T-helper 2 cell treated with Interferon-gamma antibody and Interleukin-4, amounts not matched to agents 5 μg/mL and 100 μg/mL, for 36 hours (primary cell): ENCODE measurements at regions not wholly inside any gene's neighbourhood (a gene's known extent, or its start where the extent isn't known, plus 50 kb on each side); places are given as distances from the start of the nearest gene placed in this dataset.

ENCODE experiments used
- DNase-seq: peaks from one replicate; pipeline ENCODE4 v3.0.0; 2021; ENCODE audit warnings: low spot score
- H3K27ac Mint-ChIP-seq: one replicate; pipeline ENCODE4 v1.8.0; 2021; ENCODE audit warnings: mild to moderate bottlenecking, mixed read lengths
- H3K27me3 Mint-ChIP-seq: one replicate; pipeline ENCODE4 v1.8.0; 2021; ENCODE audit warnings: low read depth, mixed read lengths
- H3K36me3 Mint-ChIP-seq: one replicate; pipeline ENCODE4 v1.8.0; 2021; ENCODE audit warnings: low read depth, mixed read lengths
- H3K4me1 Mint-ChIP-seq: one replicate; pipeline ENCODE4 v1.8.0; 2021; ENCODE audit warnings: low read depth, mixed read lengths
- H3K4me3 Mint-ChIP-seq: one replicate; pipeline ENCODE4 v1.8.0; 2022; ENCODE audit warnings: mild to moderate bottlenecking, moderate library complexity, mixed read lengths
- H3K9me3 Mint-ChIP-seq: one replicate; pipeline ENCODE4 v1.8.0; 2021; ENCODE audit warnings: mixed read lengths

DNA sequence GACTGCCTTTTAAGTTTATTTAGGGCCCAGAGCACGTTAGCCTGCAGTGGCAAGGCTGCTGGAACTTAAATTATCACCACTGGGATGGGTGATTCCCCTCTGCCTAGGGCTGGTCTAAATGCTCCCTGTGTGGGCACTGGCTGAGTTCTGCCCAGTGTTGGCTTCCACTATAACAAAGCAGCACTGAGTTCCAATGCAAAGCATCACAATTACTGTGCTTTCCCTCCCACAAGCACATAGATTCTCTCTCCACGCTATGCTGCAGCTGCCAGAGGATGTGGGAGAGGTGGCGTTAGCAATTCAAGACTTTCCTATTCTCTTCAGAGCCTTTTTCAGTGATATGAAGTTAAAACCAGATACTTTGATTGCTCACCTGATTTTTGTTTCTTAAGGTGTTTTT, 328.9 kb upstream of the DDX18 start:
- Mint-ChIP-seq H3K27me3 (no peaks in the 10 kb centered on the region), H3K27ac (no peak overlapping the region)

DNA sequence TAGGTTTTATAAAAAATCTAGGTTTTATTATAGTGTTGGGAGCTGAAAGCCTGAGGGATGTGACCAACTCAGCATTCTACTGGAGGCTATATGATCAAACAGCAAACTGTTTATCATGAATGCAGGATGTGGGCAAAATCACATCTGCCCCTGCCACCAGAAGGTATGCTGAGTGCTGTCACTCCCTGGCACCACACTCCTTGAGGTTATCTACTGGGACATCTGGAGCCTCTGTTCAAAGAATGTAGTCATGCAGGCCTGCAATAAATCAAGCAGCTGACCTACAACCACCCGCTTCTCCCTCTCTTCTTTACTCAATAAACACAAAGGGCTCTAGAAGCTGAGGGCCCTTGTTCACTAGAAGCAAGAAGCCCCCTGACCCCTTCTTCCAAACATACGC, 328.4 kb upstream of the DDX18 start:
- no peak for DNase-seq
- no peaks in the 10 kb centered on the region for H3K27me3 Mint-ChIP-seq
- no peaks in the 10 kb centered on the region for H3K4me1 Mint-ChIP-seq
- H3K4me3 Mint-ChIP-seq = no peak overlapping the region
- H3K27ac Mint-ChIP-seq = no peak overlapping the region
- H3K9me3 Mint-ChIP-seq = peaks cover 13% of the 10 kb centered on the region
- H3K36me3 Mint-ChIP-seq = no peaks in the 10 kb centered on the region

More for the DNA sequence above, 328.9 kb upstream of the DDX18 start:
- no peak overlapping the region for H3K4me3 Mint-ChIP-seq
- H3K36me3 Mint-ChIP-seq = no peaks in the 10 kb centered on the region
- DNase-seq = no peak
- H3K9me3 Mint-ChIP-seq = peaks cover 13% of the 10 kb centered on the region
- H3K4me1 Mint-ChIP-seq = no peaks in the 10 kb centered on the region

DNA sequence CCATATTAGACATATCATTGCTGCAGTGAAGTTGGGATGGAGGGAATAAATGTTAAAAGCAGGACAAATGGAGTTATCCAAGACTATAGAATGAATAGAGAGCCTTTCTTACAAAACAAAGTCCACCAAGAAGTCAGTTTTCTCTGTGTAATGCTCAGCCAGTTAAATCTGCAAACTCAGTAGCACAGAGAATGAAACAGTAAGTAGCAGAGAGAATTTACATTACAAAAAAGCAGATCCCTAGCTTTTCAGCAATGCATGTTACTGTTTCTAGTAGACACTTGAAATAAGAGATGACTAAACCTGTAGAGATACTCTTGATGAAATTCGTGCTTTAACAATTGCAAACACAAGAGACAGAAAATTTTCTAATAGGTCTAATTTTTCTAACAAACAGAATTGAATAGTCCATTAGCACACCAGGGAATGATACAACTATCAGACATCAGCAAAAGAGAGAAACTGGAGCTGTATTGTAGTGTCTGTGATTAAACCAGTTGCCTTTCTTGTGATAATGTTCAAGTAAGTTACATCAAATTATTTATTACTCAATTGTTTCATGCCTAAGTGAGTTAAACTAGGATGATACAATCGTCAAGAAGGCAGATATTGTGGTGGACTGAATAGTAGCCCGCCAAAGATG, 322.2 kb upstream of the DDX18 start:
- Mint-ChIP-seq H3K36me3 (no peaks in the 10 kb centered on the region), H3K27ac (no peak overlapping the region), H3K4me1 (no peaks in the 10 kb centered on the region), H3K27me3 (no peaks in the 10 kb centered on the region), H3K9me3 (peaks cover 6% of the 10 kb centered on the region), H3K4me3 (no peak overlapping the region)
- no peak for DNase-seq

DNA sequence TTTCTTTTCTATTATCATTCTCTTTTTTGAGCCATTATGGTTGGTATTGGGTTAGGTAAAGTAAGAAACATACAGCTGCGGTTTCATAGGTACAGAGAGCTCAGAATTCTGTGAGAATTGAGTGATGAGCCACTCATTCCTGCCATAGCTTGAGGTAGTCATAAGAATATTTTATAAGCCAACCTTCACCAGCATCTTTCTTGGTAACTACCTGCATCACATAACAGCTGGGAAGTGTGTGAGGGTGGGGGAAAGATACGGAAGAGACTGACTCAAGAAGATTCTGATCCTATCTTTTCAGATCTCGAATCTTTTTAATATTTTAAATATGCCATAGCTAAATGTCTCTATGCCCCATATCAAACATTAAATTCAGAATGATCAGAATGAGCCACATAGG, 313.8 kb upstream of the DDX18 start:
- Mint-ChIP-seq H3K4me1 (no peaks in the 10 kb centered on the region), H3K36me3 (no peaks in the 10 kb centered on the region), H3K27me3 (no peaks in the 10 kb centered on the region), H3K9me3 (peaks cover 4% of the 10 kb centered on the region), H3K4me3 (no peak overlapping the region), H3K27ac (no peak overlapping the region)
- DNase-seq = no peak

DNA sequence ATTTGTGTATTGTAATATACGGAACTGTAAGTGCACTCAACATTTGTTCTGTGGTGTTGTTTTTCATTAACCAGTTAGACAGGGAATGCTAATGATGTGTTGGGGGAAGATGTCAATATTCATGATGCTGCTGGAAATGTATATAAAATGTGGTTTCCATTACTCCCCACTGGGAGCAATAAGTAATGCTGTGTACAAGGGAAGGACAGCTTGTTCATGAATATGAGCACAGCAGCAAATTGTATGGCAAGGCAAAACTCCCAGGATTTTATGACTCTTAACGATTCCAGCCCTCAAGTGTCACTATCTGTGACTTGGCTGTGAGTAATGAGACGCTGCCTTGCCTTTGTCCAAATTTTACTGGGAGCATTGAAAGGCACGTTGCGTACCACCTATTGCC, 312.4 kb upstream of the DDX18 start:
- no peaks in the 10 kb centered on the region for H3K36me3 Mint-ChIP-seq
- H3K9me3 Mint-ChIP-seq = peaks cover 4% of the 10 kb centered on the region
- no peaks in the 10 kb centered on the region for H3K4me1 Mint-ChIP-seq
- no peak overlapping the region for H3K27ac Mint-ChIP-seq
- H3K4me3 Mint-ChIP-seq = no peak overlapping the region
- no peak for DNase-seq
- H3K27me3 Mint-ChIP-seq = no peaks in the 10 kb centered on the region

DNA sequence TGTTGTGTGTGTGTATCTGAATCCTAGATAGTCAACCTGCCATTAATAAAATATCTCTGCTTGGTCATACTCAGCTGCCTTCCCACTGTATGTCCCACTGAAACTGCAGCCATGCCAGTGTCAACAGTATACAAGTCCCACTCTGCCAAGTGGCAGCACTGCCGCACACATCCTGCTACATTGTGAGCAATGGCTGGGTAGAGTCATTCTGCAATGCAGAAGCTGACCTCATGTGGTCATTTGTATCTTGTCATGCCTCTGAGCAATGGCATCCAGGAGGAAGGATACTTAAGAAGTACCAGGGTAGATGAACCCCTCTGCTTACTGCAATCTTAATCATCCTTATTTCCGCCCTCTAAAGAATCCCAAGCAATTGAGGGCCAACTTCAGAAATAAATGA, 302.2 kb upstream of the DDX18 start:
- no peaks in the 10 kb centered on the region for H3K9me3 Mint-ChIP-seq
- H3K36me3 Mint-ChIP-seq = no peaks in the 10 kb centered on the region
- no peak for DNase-seq
- no peak overlapping the region for H3K27ac Mint-ChIP-seq
- H3K27me3 Mint-ChIP-seq = no peaks in the 10 kb centered on the region
- no peak overlapping the region for H3K4me3 Mint-ChIP-seq
- no peaks in the 10 kb centered on the region for H3K4me1 Mint-ChIP-seq

DNA sequence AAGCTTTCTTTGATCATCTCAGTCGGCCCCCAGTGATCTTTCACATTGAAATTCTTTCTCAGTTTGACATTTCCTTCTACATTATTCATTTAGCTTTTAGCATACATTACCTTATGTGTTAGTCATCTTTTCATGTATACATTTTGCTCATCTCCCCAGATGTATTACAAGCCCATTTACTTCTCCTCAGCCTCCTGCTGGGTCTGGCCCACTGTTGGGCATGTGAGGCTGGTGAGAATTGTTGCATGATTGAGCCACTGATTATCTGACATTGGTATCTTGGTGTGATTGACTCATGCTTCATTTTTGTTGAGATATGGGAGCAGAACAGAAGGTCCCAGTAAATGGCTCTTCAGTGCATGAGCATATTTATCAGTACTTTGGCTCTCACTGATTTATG, 300.1 kb upstream of the DDX18 start:
- no peak overlapping the region for H3K27ac Mint-ChIP-seq
- H3K4me1 Mint-ChIP-seq = no peaks in the 10 kb centered on the region
- no peak for DNase-seq
- H3K4me3 Mint-ChIP-seq = no peak overlapping the region
- no peaks in the 10 kb centered on the region for H3K36me3 Mint-ChIP-seq
- H3K9me3 Mint-ChIP-seq = no peaks in the 10 kb centered on the region
- H3K27me3 Mint-ChIP-seq = no peaks in the 10 kb centered on the region

DNA sequence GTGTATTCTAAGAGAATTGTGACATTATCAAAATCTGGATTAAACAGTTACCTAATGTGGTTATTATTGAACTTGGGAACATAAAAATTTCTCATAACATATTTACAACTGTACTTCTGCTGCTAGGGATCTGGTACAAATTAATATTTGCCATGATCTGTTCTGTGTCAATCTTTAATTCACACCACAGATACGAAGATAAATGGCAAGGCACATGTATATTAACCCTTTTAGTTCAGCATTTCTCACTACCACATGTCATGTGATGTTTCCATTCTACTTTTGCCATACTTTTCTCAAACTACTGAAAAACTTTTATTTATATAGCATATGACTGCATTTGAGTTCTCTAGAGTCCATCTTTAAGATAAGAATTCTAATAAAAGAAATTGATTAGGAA, 295.3 kb upstream of the DDX18 start:
- Mint-ChIP-seq H3K9me3 (no peaks in the 10 kb centered on the region), H3K27ac (no peak overlapping the region), H3K4me3 (no peak overlapping the region), H3K36me3 (no peaks in the 10 kb centered on the region), H3K4me1 (no peaks in the 10 kb centered on the region), H3K27me3 (no peaks in the 10 kb centered on the region)
- DNase-seq = no peak

DNA sequence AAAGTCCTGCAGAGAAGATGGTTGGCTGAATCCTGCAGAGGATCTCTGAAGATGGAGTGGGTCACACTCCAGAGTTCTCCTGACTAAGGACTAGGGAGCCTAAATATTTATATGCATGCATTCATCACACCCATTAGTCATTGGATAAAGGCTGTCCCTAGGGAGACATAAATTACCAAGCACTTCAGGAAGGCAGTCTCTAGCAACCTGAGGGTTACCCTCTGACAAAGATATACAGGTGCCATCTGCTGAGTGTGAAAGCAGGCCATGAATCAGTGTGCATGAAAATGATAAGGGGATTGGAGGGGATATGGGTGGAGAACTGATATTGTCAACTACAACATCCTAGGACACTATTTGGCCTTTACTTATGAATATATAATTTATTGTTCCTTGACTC, 294.8 kb upstream of the DDX18 start:
- Mint-ChIP-seq H3K4me3 (no peak overlapping the region), H3K27me3 (no peaks in the 10 kb centered on the region), H3K4me1 (no peaks in the 10 kb centered on the region), H3K36me3 (no peaks in the 10 kb centered on the region), H3K9me3 (peaks cover under 1% of the 10 kb centered on the region), H3K27ac (no peak overlapping the region)
- DNase-seq = no peak

DNA sequence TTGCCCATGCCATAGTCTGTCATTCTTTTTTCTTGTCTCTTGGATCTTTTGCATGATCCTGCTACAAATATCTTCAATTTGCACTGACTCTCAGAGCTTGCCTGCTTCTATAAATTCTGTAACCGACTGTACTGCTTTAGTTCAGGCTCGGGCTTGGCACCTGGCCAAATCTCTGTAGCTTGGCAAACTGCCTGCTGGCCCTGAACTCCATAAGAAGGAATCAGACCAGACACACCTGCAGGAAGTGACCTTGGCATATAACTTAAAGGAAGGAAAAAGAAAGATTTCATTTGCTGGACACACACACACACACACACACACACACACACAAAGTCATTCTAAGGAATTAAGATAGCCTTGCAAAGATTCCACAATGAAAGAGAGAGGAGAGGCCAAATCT, 291.2 kb upstream of the DDX18 start:
- Mint-ChIP-seq H3K4me3 (no peak overlapping the region), H3K9me3 (peaks cover 3% of the 10 kb centered on the region), H3K36me3 (no peaks in the 10 kb centered on the region), H3K27me3 (no peaks in the 10 kb centered on the region), H3K27ac (no peak overlapping the region), H3K4me1 (no peaks in the 10 kb centered on the region)
- DNase-seq = no peak

DNA sequence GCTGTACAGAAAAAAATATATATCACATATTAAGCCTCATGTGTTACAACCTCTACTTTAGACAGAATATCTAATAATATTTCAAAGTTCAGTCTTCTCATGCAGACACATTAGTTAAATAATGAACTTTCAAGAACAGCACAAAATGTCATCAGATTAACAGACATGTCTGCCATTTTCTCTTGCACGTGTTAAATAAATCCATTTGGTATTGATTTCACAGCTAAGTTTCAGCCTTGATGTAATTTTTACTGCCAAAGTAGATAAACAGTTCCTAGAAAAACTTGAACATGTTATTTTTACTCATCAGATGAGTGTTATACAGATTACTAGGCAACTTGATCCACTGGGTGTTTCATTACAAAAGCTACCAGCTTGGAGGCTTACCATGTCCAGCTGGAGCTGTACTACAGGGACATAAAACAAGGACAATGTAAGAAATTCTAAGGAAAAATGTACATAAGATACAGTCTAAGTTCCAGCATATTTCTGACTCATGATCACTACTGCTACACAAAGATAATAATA, 290.7 kb upstream of the DDX18 start:
- H3K9me3 Mint-ChIP-seq = peaks cover 3% of the 10 kb centered on the region
- no peaks in the 10 kb centered on the region for H3K27me3 Mint-ChIP-seq
- no peak for DNase-seq
- H3K4me3 Mint-ChIP-seq = no peak overlapping the region
- H3K27ac Mint-ChIP-seq = no peak overlapping the region
- no peaks in the 10 kb centered on the region for H3K36me3 Mint-ChIP-seq
- no peaks in the 10 kb centered on the region for H3K4me1 Mint-ChIP-seq

DNA sequence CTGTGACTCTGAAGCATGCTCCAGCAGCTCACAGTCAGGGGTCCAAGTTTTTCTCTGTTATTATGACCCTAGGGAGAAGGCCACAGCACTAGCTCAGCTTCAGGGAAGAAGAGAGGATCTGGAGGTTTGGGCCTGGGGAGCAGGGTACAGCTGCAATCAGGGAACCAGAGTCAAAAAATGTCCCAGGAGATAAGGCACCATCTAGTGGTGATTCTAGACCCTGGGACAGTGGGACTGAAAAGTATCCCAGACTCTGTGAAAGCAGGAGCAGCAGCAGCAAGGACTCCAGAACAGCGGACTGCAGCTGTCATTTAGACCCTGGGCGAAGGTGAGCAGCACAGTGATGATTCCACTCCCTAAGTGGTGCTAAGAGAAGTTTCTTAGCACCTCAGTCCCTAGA, 278.4 kb upstream of the DDX18 start:
- no peaks in the 10 kb centered on the region for H3K4me1 Mint-ChIP-seq
- no peak overlapping the region for H3K27ac Mint-ChIP-seq
- no peak for DNase-seq

DNA sequence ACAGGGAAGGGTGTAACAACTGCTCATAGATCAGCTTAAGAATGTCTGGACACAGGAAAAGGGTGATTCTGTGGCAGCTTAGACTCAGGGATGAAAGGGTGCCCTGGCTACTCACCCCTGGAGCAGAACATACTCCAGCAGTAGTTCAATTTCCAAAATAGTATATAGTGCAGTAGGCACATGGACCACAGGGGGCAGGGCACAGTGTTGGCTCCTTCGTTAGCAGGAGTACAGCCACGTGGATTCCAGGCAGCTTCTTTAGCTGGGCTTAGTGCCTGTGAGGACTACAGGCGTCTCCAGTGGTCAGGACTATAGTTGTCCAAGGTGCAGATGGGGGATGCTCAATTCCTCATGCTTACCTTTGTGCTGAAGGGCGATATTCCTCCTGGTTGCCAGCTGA, 277.5 kb upstream of the DDX18 start:
- Mint-ChIP-seq H3K4me1 (no peaks in the 10 kb centered on the region), H3K9me3 (peaks cover 18% of the 10 kb centered on the region), H3K27ac (no peak overlapping the region), H3K4me3 (no peak overlapping the region), H3K27me3 (no peaks in the 10 kb centered on the region), H3K36me3 (no peaks in the 10 kb centered on the region)
- DNase-seq = no peak

More for the DNA sequence above, 278.4 kb upstream of the DDX18 start:
- peaks cover 21% of the 10 kb centered on the region for H3K9me3 Mint-ChIP-seq
- H3K36me3 Mint-ChIP-seq = no peaks in the 10 kb centered on the region
- H3K4me3 Mint-ChIP-seq = no peak overlapping the region
- no peaks in the 10 kb centered on the region for H3K27me3 Mint-ChIP-seq

DNA sequence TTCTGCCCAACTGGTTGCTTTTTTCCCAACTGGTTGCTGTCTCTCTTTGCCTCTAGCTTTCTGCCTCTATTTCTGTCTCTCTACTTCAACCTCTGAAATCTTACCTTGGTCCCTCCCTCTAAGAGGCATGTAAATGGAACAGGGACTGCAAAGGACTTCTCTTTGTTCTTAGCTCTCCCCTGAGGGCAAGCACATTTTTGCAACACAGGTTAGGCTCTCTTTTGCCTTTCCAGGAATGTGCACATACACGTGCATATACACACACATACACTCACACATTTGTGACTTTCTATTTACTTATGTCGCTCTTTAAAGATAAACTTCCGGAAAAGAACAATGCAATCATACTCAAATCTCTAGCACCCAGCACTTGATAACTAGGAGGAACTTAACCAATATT, 262.6 kb upstream of the DDX18 start:
- Mint-ChIP-seq H3K27ac (no peak overlapping the region), H3K9me3 (no peaks in the 10 kb centered on the region), H3K4me1 (no peaks in the 10 kb centered on the region), H3K27me3 (no peaks in the 10 kb centered on the region), H3K36me3 (no peaks in the 10 kb centered on the region), H3K4me3 (no peak overlapping the region)
- DNase-seq = no peak

DNA sequence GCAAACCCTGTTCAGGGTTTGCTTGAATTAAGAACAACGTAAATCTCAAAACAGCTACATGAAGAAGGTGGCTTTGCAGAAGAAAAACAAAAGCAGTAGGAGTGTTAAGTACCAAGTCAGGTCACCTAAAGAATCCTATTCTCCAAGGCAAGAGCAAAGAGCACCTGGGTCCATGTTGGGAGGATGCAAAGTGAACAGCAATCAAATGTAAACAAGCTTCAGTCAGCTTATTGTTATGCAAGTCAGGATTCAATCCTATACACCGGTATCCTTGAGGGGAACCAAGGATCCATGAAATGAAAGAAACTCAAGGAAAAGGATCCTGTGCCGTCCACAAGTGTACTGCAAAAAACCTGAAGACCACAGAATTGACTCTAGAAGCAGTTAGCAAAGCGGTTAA, 261.0 kb upstream of the DDX18 start:
- Mint-ChIP-seq H3K9me3 (peaks cover 4% of the 10 kb centered on the region), H3K27me3 (no peaks in the 10 kb centered on the region), H3K36me3 (no peaks in the 10 kb centered on the region), H3K4me3 (no peak overlapping the region), H3K4me1 (no peaks in the 10 kb centered on the region), H3K27ac (no peak overlapping the region)
- DNase-seq = no peak
